ENCODE measurements at regions not wholly inside any gene's neighbourhood (a gene's known extent, or its start where the extent isn't known, plus 50 kb on each side); places are given as distances from the start of the nearest gene placed in this dataset.

GRCh38 chr3:186456731-186457191 is 87.4 kb downstream of the CRYGS start:
- H3K4me3 ChIP-seq (ENCODE audit: low read depth, low read length), result no peak overlapping the region
- DNase-seq (ENCODE audit: low read depth), result no peak
- no peak for TF ChIP-seq CTCF (IDR thresholded peaks at IDR 0.05; ENCODE audit: insufficient read depth, low read depth, low read length)

- no peak overlapping the region for H3K4me3 ChIP-seq (ENCODE audit: low read depth, low read length)
- no peak for DNase-seq (ENCODE audit: low read depth)
- TF ChIP-seq CTCF (IDR thresholded peaks at IDR 0.05; ENCODE audit: insufficient read depth, low read depth, low read length), result no peak
Measured at GRCh38 chr3:186454881-186455703, 89.1 kb downstream of the CRYGS start.

GRCh38 chr3:186453531-186453930 is 90.6 kb downstream of the CRYGS start:
- DNase-seq (ENCODE audit: low read depth), result no peak
- no peak overlapping the region for H3K4me3 ChIP-seq (ENCODE audit: low read depth, low read length)
- TF ChIP-seq CTCF (IDR thresholded peaks at IDR 0.05; ENCODE audit: insufficient read depth, low read depth, low read length), result no peak

GRCh38 chr3:186452517-186452916 is 90.5 kb upstream of the DGKG start:
- no peak for TF ChIP-seq CTCF (IDR thresholded peaks at IDR 0.05; ENCODE audit: insufficient read depth, low read depth, low read length)
- peak; percentile 57 for DNase-seq (ENCODE audit: low read depth)
- H3K4me3 ChIP-seq (ENCODE audit: low read depth, low read length), result no peak overlapping the region

- no peak overlapping the region for H3K4me3 ChIP-seq (ENCODE audit: low read depth, low read length)
- DNase-seq (ENCODE audit: low read depth), result no peak
- TF ChIP-seq CTCF (IDR thresholded peaks at IDR 0.05; ENCODE audit: insufficient read depth, low read depth, low read length), result no peak
Measured at GRCh38 chr3:186451371-186451770, 89.3 kb upstream of the DGKG start.

- TF ChIP-seq CTCF (IDR thresholded peaks at IDR 0.05; ENCODE audit: insufficient read depth, low read depth, low read length), result no peak
Measured at GRCh38 chr3:186444974-186445373, 82.9 kb upstream of the DGKG start.

More at GRCh38 chr3:186444974-186445373, 82.9 kb upstream of the DGKG start:
- no peak for DNase-seq (ENCODE audit: low read depth)
- no peak overlapping the region for H3K4me3 ChIP-seq (ENCODE audit: low read depth, low read length)

Data from fibroblast of villous mesenchyme (primary cell).